CD4-positive, alpha-beta T cell (primary cell): ENCODE measurements at regions not wholly inside any gene's neighbourhood (a gene's known extent, or its start where the extent isn't known, plus 50 kb on each side); places are given as distances from the start of the nearest gene placed in this dataset.

Experiments
- ATAC-seq: fragments of 200-7000 bp; cut with Tn5 transposase; one replicate; pipeline ENCODE4 v1.10.0; 2022; ENCODE audit warnings: mild to moderate bottlenecking; ENCODE audit not compliant: poor library complexity
- CTCF ChIA-PET: fragments of 350-600 bp; sonication (Branson Sonifier 250); formaldehyde crosslinking; loops from one replicate; lab custom pipeline; 2021; ENCODE audit warnings: antibody characterized with exemption, inconsistent platforms; lab: Charles Lee
- POLR2A ChIA-PET: fragments of 350-600 bp; sonication (Branson Sonifier 250); formaldehyde crosslinking; loops from one replicate; lab custom pipeline; 2021; ENCODE audit warnings: antibody characterized with exemption, inconsistent platforms; lab: Charles Lee
- DNase-seq, 14 experiments: peaks; one replicate each; pipeline ENCODE4 v3.0.0-alpha.2; 2013 to 2020; ENCODE audit warnings: mixed read lengths in 2 of 14
- H3K27ac ChIP-seq, 2 donors: one replicate each; pipeline versions ENCODE4 v1.5.1 to v1.7.0; 2013; ENCODE audit warnings: low read length in 2 of 2, low read depth in 1 of 2, mild to moderate bottlenecking in 1 of 2
- H3K27me3 ChIP-seq, 2 experiments: 1 replicate in 1 of 2; 2 replicates in 1 of 2; pipeline versions ENCODE4 v1.6.1 to v1.7.0; 2013; ENCODE audit warnings: low read length in 2 of 2, control low read depth in 1 of 2, mild to moderate bottlenecking in 1 of 2, moderate library complexity in 1 of 2; ENCODE audit not compliant: insufficient read depth in 2 of 2, control insufficient read depth in 1 of 2
- H3K36me3 ChIP-seq: one replicate; pipeline ENCODE4 v1.6.1; 2013; ENCODE audit warnings: low read length, control low read depth; ENCODE audit not compliant: insufficient read depth
- H3K4me1 ChIP-seq: one replicate; pipeline ENCODE4 v1.6.1; 2013; ENCODE audit warnings: low read length, control low read depth; ENCODE audit not compliant: insufficient read depth
- H3K4me3 ChIP-seq: one replicate; pipeline ENCODE4 v1.5.1; 2013; ENCODE audit warnings: mild to moderate bottlenecking, low read length, moderate library complexity
- H3K9me3 ChIP-seq, 2 experiments: 1 replicate in 1 of 2; 2 replicates in 1 of 2; pipeline versions ENCODE4 v1.6.1 to v1.7.0; 2013; ENCODE audit warnings: low read length in 2 of 2, mild to moderate bottlenecking in 2 of 2, control low read depth in 1 of 2, moderate library complexity in 1 of 2; ENCODE audit not compliant: control insufficient read depth in 1 of 2, insufficient read depth in 1 of 2
- H3K27ac Mint-ChIP-seq: one replicate; pipeline ENCODE4 v1.8.0; 2020; ENCODE audit warnings: mixed read lengths
- H3K27me3 Mint-ChIP-seq: one replicate; pipeline ENCODE4 v1.8.0; 2021; ENCODE audit warnings: mixed read lengths
- H3K36me3 Mint-ChIP-seq: one replicate; pipeline ENCODE4 v1.8.0; 2021; ENCODE audit warnings: low read depth, mixed read lengths
- H3K4me1 Mint-ChIP-seq: one replicate; pipeline ENCODE4 v1.8.0; 2021; ENCODE audit warnings: low read depth, mixed read lengths
- H3K4me3 Mint-ChIP-seq: one replicate; pipeline ENCODE4 v1.8.0; 2020; ENCODE audit warnings: mild to moderate bottlenecking, mixed read lengths
- H3K9me3 Mint-ChIP-seq: one replicate; pipeline ENCODE4 v1.8.0; 2020; ENCODE audit warnings: mixed read lengths
- intact Hi-C, 2 experiments: fragments of 100-400 bp; cut with DNase I in 1 of 2; cut with micrococcal nuclease in 1 of 2; formaldehyde crosslinking; loops; one replicate each; pipeline versions ENCODE4 v1.15.1 to v1.9.0; 2023 to 2025; cut with DNase I, micrococcal nuclease
- TF ChIP-seq, protein P1 (sequence below): fragments of 200-600 bp; IDR thresholded peaks from one replicate; pipeline ENCODE4 v1.8.0; 2022; ENCODE audit warnings: antibody characterized with exemption, mild to moderate bottlenecking

GRCh38 chr20:12956303-12956702, 52.5 kb upstream of the SPTLC3 start:
- no peaks in the 10 kb centered on the region for H3K9me3 ChIP-seq
- TF ChIP-seq, protein P1, sequence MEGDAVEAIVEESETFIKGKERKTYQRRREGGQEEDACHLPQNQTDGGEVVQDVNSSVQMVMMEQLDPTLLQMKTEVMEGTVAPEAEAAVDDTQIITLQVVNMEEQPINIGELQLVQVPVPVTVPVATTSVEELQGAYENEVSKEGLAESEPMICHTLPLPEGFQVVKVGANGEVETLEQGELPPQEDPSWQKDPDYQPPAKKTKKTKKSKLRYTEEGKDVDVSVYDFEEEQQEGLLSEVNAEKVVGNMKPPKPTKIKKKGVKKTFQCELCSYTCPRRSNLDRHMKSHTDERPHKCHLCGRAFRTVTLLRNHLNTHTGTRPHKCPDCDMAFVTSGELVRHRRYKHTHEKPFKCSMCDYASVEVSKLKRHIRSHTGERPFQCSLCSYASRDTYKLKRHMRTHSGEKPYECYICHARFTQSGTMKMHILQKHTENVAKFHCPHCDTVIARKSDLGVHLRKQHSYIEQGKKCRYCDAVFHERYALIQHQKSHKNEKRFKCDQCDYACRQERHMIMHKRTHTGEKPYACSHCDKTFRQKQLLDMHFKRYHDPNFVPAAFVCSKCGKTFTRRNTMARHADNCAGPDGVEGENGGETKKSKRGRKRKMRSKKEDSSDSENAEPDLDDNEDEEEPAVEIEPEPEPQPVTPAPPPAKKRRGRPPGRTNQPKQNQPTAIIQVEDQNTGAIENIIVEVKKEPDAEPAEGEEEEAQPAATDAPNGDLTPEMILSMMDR: no peak
- H3K4me3 ChIP-seq: no peak overlapping the region
- ATAC-seq (no peak), DNase-seq (no peak)
- Mint-ChIP-seq H3K36me3 (no peaks in the 10 kb centered on the region), H3K27me3 (no peaks in the 10 kb centered on the region), H3K9me3 (no peaks in the 10 kb centered on the region), H3K4me1 (no peaks in the 10 kb centered on the region), H3K4me3 (no peak overlapping the region), H3K27ac (no peak overlapping the region)
- CTCF ChIA-PET: no interaction called here
- H3K27ac ChIP-seq: no peak overlapping the region
- intact Hi-C loops: no loop called here
- H3K36me3 ChIP-seq: no peaks in the 10 kb centered on the region
- POLR2A ChIA-PET: no interaction called here
- no peaks in the 10 kb centered on the region for H3K27me3 ChIP-seq
- no peaks in the 10 kb centered on the region for H3K4me1 ChIP-seq

DNA sequence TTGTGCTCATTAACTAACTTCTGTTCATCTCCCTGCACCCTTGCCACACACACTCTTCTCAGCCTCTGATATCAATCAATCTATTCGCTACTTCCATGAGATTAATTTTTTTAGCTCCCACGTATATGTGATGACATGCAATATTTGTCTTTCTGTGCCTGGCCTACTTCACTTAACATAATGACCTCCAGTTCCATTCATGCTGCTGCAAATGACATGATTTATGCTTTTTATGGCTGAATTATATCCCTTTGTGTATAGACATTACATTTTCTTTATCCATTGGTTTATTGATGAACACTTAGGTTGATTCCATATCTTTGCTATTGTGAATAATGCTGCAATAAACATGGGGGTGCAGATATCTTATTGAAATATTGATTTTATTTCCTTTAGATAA, 50.8 kb upstream of the SPTLC3 start:
- no peaks in the 10 kb centered on the region for H3K27me3 Mint-ChIP-seq
- H3K36me3 ChIP-seq: no peaks in the 10 kb centered on the region
- no peak overlapping the region for H3K27ac ChIP-seq
- intact Hi-C loops: no loop called here
- ATAC-seq (no peak), DNase-seq (no peak)
- H3K4me3 Mint-ChIP-seq: no peak overlapping the region
- no peak overlapping the region for H3K27ac Mint-ChIP-seq
- H3K27me3 ChIP-seq: no peaks in the 10 kb centered on the region
- ChIA-PET CTCF (no interaction called here), POLR2A (no interaction called here)
- H3K4me3 ChIP-seq: no peak overlapping the region
- H3K4me1 ChIP-seq: no peaks in the 10 kb centered on the region
- H3K9me3 ChIP-seq: no peaks in the 10 kb centered on the region
- H3K4me1 Mint-ChIP-seq: no peaks in the 10 kb centered on the region
- H3K36me3 Mint-ChIP-seq: no peaks in the 10 kb centered on the region
- TF ChIP-seq, protein P1: no peak
- no peaks in the 10 kb centered on the region for H3K9me3 Mint-ChIP-seq
